ENCODE measurements at regions not wholly inside any gene's neighbourhood (a gene's known extent, or its start where the extent isn't known, plus 50 kb on each side); places are given as distances from the start of the nearest gene placed in this dataset.

DNA sequence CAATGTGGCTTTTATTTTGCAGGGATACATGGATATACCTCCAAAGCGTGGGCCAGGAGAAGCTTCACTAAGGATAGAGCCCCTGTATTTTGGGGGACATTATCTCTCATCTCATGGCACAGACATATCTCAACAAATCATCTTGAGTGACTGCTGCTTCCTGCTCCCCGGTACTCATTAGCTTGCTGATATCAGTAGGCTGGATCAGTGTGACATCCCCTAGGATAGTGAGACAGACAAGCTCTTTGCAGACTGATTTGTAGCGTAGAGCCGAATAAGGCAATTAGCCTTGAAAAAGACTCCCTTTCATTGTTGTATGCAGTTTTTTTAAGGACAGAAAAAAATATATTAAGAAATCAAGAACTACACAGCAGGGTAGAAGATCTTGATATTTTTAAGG lies 237.7 kb upstream of the CDH9 start:
- TF ChIP-seq, protein P1, sequence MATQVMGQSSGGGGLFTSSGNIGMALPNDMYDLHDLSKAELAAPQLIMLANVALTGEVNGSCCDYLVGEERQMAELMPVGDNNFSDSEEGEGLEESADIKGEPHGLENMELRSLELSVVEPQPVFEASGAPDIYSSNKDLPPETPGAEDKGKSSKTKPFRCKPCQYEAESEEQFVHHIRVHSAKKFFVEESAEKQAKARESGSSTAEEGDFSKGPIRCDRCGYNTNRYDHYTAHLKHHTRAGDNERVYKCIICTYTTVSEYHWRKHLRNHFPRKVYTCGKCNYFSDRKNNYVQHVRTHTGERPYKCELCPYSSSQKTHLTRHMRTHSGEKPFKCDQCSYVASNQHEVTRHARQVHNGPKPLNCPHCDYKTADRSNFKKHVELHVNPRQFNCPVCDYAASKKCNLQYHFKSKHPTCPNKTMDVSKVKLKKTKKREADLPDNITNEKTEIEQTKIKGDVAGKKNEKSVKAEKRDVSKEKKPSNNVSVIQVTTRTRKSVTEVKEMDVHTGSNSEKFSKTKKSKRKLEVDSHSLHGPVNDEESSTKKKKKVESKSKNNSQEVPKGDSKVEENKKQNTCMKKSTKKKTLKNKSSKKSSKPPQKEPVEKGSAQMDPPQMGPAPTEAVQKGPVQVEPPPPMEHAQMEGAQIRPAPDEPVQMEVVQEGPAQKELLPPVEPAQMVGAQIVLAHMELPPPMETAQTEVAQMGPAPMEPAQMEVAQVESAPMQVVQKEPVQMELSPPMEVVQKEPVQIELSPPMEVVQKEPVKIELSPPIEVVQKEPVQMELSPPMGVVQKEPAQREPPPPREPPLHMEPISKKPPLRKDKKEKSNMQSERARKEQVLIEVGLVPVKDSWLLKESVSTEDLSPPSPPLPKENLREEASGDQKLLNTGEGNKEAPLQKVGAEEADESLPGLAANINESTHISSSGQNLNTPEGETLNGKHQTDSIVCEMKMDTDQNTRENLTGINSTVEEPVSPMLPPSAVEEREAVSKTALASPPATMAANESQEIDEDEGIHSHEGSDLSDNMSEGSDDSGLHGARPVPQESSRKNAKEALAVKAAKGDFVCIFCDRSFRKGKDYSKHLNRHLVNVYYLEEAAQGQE (IDR thresholded peaks at IDR 0.05; ENCODE audit: unreplicated experiment) = no peak
- no peak for TF ChIP-seq EZH2phosphoT487 (IDR thresholded peaks at IDR 0.05; ENCODE audit: unreplicated experiment)
- no peak for TF ChIP-seq EZH2 (IDR thresholded peaks at IDR 0.05; ENCODE audit: low read depth, unreplicated experiment)
- TF ChIP-seq STAT1 (IDR thresholded peaks at IDR 0.05; ENCODE audit: unreplicated experiment) = no peak
- TF ChIP-seq, protein P2, sequence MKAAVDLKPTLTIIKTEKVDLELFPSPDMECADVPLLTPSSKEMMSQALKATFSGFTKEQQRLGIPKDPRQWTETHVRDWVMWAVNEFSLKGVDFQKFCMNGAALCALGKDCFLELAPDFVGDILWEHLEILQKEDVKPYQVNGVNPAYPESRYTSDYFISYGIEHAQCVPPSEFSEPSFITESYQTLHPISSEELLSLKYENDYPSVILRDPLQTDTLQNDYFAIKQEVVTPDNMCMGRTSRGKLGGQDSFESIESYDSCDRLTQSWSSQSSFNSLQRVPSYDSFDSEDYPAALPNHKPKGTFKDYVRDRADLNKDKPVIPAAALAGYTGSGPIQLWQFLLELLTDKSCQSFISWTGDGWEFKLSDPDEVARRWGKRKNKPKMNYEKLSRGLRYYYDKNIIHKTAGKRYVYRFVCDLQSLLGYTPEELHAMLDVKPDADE (IDR thresholded peaks at IDR 0.05) = no peak
- no peak for TF ChIP-seq JUNB (IDR thresholded peaks at IDR 0.05; ENCODE audit: unreplicated experiment)
- TF ChIP-seq POLR2AphosphoS5 (IDR thresholded peaks at IDR 0.05; ENCODE audit: low read depth) = no peak
- TF ChIP-seq ZNF114 (CRISPR knock-in tag; IDR thresholded peaks at IDR 0.05) = no peak
- DNase-seq (ENCODE audit: low spot score) = no peak
- Mint-ChIP-seq H3K36me3 (ENCODE audit: low read depth) (no peaks in the 10 kb centered on the region), H3K27me3 (ENCODE audit: insufficient read depth, low read depth, poor library complexity) (peaks cover 1% of the 10 kb centered on the region), H3K4me3 (no peak overlapping the region), H3K4me1 (no peaks in the 10 kb centered on the region), H3K27ac (no peak overlapping the region), H3K9me3 (no peaks in the 10 kb centered on the region; the same call in 2 of the 3 replicates)
- H3K4me3 ChIP-seq = no peak overlapping the region
- peak overlapping the region; percentile 1; the same call in 1 of the 2 replicates for H2AFZ ChIP-seq
- H3K4me1 ChIP-seq (ENCODE audit: insufficient read depth) = no peaks in the 10 kb centered on the region
- no peaks in the 10 kb centered on the region for H3K36me3 ChIP-seq (ENCODE audit: insufficient read depth)
- H3K27me3 ChIP-seq (ENCODE audit: insufficient read depth) = no peaks in the 10 kb centered on the region
- ATAC-seq = no peak
- no peak overlapping the region for H3K27ac ChIP-seq (ENCODE audit: low read depth)
- H3F3A ChIP-seq (replicated peaks; ENCODE audit: low read depth) = no peaks in the 10 kb centered on the region
- H4K20me1 ChIP-seq (replicated peaks; ENCODE audit: insufficient read depth) = no peaks in the 10 kb centered on the region
- no peaks in the 10 kb centered on the region for H3K79me2 ChIP-seq (replicated peaks; ENCODE audit: insufficient read depth)
- no peaks in the 10 kb centered on the region for H3K9me2 ChIP-seq (ENCODE audit: insufficient read depth)
- H3K4me2 ChIP-seq = no peak overlapping the region

DNA sequence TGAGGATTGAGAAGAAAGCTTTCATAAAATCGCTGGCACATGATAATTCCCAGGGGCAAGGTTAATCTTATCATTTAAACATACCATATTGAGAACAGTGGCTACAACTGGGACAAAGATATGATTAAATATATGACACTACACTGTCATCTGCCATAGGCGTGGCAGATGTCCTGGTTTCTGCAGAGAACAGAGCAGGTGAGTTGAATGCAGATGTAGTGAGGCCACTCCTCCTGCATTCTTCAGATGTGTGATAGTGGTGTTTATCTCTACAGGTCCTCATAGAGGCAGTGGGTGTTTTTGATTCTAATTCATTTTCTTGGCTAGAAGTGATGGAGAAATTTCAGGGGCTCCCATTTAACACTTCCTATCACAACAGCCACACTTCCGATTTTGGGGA lies 237.0 kb upstream of the CDH9 start:
- H3K27ac Mint-ChIP-seq = no peak overlapping the region
- H3K9me2 ChIP-seq (ENCODE audit: insufficient read depth) = no peaks in the 10 kb centered on the region
- peak; percentile 54; the same call in 2 of the 3 replicates for ATAC-seq
- TF ChIP-seq JUNB (IDR thresholded peaks at IDR 0.05; ENCODE audit: unreplicated experiment) (no peak), ZNF331 (CRISPR knock-in tag; IDR thresholded peaks at IDR 0.05; ENCODE audit: low read depth) (no peak), EZH2 (IDR thresholded peaks at IDR 0.05; ENCODE audit: low read depth, unreplicated experiment) (no peak)
- TF ChIP-seq, protein P1 (IDR thresholded peaks at IDR 0.05; ENCODE audit: unreplicated experiment) = no peak

More for the DNA sequence above, 237.0 kb upstream of the CDH9 start:
- Histone ChIP-seq H3K27ac (ENCODE audit: low read depth) (no peak overlapping the region), H3F3A (replicated peaks; ENCODE audit: low read depth) (no peaks in the 10 kb centered on the region), H2AFZ (no peak overlapping the region; the same call in 1 of the 2 replicates), H3K36me3 (ENCODE audit: insufficient read depth) (no peaks in the 10 kb centered on the region), H3K79me2 (replicated peaks; ENCODE audit: insufficient read depth) (no peaks in the 10 kb centered on the region), H4K20me1 (replicated peaks; ENCODE audit: insufficient read depth) (no peaks in the 10 kb centered on the region), H3K27me3 (ENCODE audit: insufficient read depth) (no peaks in the 10 kb centered on the region), H3K4me2 (no peak overlapping the region), H3K4me3 (no peak overlapping the region), H3K4me1 (ENCODE audit: insufficient read depth) (no peaks in the 10 kb centered on the region)
- no peaks in the 10 kb centered on the region for H3K36me3 Mint-ChIP-seq (ENCODE audit: low read depth)
- H3K4me3 Mint-ChIP-seq = no peak overlapping the region
- no peaks in the 10 kb centered on the region; the same call in 2 of the 3 replicates for H3K9me3 Mint-ChIP-seq
- no peaks in the 10 kb centered on the region for H3K4me1 Mint-ChIP-seq
- H3K27me3 Mint-ChIP-seq (ENCODE audit: insufficient read depth, low read depth, poor library complexity) = peaks cover 1% of the 10 kb centered on the region
- DNase-seq (ENCODE audit: low spot score) = peak; percentile 16

All from GM23338 (cell line).